ENCODE measurements at regions not wholly inside any gene's neighbourhood (a gene's known extent, or its start where the extent isn't known, plus 50 kb on each side); places are given as distances from the start of the nearest gene placed in this dataset.
"Not testable (repeated sequence)": the region's sequence is repeated elsewhere in the genome, so short reads cannot be mapped to it uniquely, and the experiment has no call there.

DNA sequence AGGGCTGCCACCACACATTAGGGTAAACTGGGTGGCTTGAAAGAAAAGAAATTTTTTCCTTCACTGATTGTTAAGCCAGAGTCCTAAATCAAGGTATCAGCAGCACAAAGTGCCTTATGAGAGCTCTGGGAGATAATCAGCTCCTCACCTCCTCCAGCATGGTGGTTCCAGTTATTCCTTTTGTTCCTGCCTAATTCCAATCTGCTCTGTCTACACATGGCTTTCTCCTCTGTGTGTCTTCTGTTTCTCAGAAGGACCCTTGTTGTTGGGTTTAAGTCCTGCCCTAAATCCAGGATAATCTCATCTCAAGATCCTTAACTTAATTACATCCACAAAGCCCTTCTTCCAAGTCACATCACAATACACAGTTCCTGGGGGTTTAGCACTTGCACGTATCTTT is 1352.0 kb upstream of the CDH9 start:
- Histone ChIP-seq H3K4me2 (no peak overlapping the region), H2AFZ (ENCODE audit: low read depth) (no peak overlapping the region), H3K36me3 (ENCODE audit: insufficient read depth) (no peaks in the 10 kb centered on the region), H3K4me1 (ENCODE audit: low read depth, poor library complexity, severe bottlenecking) (no peaks in the 10 kb centered on the region), H3K4me3 (IDR thresholded peaks at IDR 0.05; ENCODE audit: insufficient read depth, low read depth, low read length) (no peak overlapping the region), H3K27ac (no peak overlapping the region), H3K27me3 (ENCODE audit: insufficient read depth, low read depth) (no peaks in the 10 kb centered on the region), H3K9ac (no peak overlapping the region), H3K79me2 (ENCODE audit: insufficient read depth, low read depth) (no peaks in the 10 kb centered on the region), H4K20me1 (ENCODE audit: insufficient read depth) (no peaks in the 10 kb centered on the region)
- TF ChIP-seq, protein P1, sequence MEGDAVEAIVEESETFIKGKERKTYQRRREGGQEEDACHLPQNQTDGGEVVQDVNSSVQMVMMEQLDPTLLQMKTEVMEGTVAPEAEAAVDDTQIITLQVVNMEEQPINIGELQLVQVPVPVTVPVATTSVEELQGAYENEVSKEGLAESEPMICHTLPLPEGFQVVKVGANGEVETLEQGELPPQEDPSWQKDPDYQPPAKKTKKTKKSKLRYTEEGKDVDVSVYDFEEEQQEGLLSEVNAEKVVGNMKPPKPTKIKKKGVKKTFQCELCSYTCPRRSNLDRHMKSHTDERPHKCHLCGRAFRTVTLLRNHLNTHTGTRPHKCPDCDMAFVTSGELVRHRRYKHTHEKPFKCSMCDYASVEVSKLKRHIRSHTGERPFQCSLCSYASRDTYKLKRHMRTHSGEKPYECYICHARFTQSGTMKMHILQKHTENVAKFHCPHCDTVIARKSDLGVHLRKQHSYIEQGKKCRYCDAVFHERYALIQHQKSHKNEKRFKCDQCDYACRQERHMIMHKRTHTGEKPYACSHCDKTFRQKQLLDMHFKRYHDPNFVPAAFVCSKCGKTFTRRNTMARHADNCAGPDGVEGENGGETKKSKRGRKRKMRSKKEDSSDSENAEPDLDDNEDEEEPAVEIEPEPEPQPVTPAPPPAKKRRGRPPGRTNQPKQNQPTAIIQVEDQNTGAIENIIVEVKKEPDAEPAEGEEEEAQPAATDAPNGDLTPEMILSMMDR (conservative IDR thresholded peaks at IDR 0.05; ENCODE audit: low read depth, low read length): no peak

DNA sequence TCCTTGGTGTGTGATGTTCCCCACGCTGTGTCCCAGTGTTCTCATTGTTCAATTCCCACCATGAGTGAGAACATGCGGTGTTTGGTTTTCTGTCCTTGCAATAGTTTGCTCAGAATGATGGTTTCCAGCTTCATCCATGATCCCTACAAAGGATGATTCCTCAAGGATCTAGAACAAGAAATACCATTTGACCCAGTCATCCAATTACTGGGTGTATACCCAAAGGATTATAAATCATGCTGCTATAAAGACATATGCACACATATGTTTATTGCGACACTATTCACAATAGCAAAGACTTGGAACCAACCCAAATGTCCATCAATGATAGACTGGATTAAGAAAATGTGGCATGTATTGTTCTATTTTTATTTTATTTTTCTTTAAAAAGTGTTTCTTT is 1351.3 kb upstream of the CDH9 start:
- H3K4me2 ChIP-seq; H2AFZ ChIP-seq (ENCODE audit: low read depth); H3K27me3 ChIP-seq (ENCODE audit: insufficient read depth, low read depth); H3K27ac ChIP-seq; H3K4me3 ChIP-seq (IDR thresholded peaks at IDR 0.05; ENCODE audit: insufficient read depth, low read depth, low read length); H3K4me1 ChIP-seq (ENCODE audit: low read depth, poor library complexity, severe bottlenecking); H4K20me1 ChIP-seq (ENCODE audit: insufficient read depth); H3K9ac ChIP-seq; H3K36me3 ChIP-seq (ENCODE audit: insufficient read depth); H3K79me2 ChIP-seq (ENCODE audit: insufficient read depth, low read depth): not testable (repeated sequence)

DNA sequence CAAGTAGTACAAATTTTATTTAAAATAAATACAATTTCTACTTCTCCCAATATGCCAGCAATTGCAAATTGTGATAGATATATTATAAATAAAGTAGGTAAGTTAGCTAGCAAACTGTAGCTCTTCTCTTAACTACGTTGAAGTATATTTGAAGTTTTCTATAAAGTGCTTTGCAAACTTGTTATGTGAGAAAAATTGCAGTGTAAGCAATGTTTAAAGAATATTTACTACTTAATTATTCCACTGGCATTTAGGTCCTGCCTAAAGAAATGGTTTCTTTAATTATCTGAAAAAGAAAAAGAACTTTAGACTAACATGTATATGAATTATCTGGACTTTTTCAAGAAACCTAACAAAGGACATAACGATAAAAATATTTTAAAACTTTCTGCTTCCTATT is 1350.0 kb upstream of the CDH9 start:
- no peak overlapping the region for H3K27ac ChIP-seq
- no peaks in the 10 kb centered on the region for H3K79me2 ChIP-seq (ENCODE audit: insufficient read depth, low read depth)
- no peak overlapping the region for H3K4me3 ChIP-seq (IDR thresholded peaks at IDR 0.05; ENCODE audit: insufficient read depth, low read depth, low read length)
- no peak overlapping the region for H2AFZ ChIP-seq (ENCODE audit: low read depth)
- H3K27me3 ChIP-seq (ENCODE audit: insufficient read depth, low read depth): no peaks in the 10 kb centered on the region
- no peaks in the 10 kb centered on the region for H4K20me1 ChIP-seq (ENCODE audit: insufficient read depth)
- H3K4me2 ChIP-seq: no peak overlapping the region
- TF ChIP-seq, protein P1 (conservative IDR thresholded peaks at IDR 0.05; ENCODE audit: low read depth, low read length): no peak
- H3K36me3 ChIP-seq (ENCODE audit: insufficient read depth): no peaks in the 10 kb centered on the region
- H3K4me1 ChIP-seq (ENCODE audit: low read depth, poor library complexity, severe bottlenecking): no peaks in the 10 kb centered on the region
- H3K9ac ChIP-seq: no peak overlapping the region

DNA sequence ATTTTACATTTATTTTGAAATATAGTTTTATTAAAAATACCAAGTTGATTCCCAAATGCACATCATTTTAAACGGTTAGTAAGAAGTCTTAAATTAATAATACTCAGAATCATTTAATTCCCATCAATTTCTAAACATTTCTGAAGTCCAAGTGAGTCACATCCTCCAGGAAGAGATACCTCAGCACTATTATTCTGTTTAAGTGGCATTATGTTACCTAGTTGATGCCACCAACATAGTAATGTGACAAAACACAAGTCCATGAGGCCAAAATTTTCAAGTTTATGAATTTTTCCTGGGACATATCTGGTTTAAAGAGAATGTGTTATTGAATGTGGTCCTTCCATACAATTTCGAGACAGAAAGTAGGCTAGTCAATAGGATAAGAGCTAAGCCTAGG is 1348.3 kb upstream of the CDH9 start:
- TF ChIP-seq, protein P1 (conservative IDR thresholded peaks at IDR 0.05; ENCODE audit: low read depth, low read length): no peak
- Histone ChIP-seq H3K4me3 (IDR thresholded peaks at IDR 0.05; ENCODE audit: insufficient read depth, low read depth, low read length) (no peak overlapping the region), H3K79me2 (ENCODE audit: insufficient read depth, low read depth) (no peaks in the 10 kb centered on the region), H3K9ac (no peak overlapping the region), H3K27me3 (ENCODE audit: insufficient read depth, low read depth) (no peaks in the 10 kb centered on the region), H2AFZ (ENCODE audit: low read depth) (no peak overlapping the region), H3K4me2 (no peak overlapping the region), H3K27ac (no peak overlapping the region), H4K20me1 (ENCODE audit: insufficient read depth) (no peaks in the 10 kb centered on the region), H3K36me3 (ENCODE audit: insufficient read depth) (no peaks in the 10 kb centered on the region), H3K4me1 (ENCODE audit: low read depth, poor library complexity, severe bottlenecking) (no peaks in the 10 kb centered on the region)

DNA sequence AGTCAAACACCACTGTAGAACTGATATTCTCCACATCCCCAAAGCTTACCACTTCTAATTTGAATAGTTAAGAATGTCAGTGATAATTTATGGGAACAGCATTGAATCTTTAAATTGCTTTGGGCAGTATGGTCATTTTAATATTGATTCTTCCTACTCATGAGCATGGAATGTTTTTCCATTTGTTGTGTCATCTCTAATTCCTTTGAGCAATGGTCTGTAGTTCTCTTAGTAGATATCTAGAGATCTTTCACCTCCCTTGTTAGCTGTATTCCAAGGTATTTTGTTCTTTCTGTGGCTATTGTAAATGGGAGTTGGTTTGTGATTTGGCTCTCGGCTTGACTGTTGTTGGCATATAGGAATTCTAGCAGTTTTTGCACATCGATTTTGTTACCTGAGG is 1341.8 kb upstream of the CDH9 start:
- no peak overlapping the region for H3K4me2 ChIP-seq
- no peaks in the 10 kb centered on the region for H3K27me3 ChIP-seq (ENCODE audit: insufficient read depth, low read depth)
- H2AFZ ChIP-seq (ENCODE audit: low read depth): no peak overlapping the region
- no peak overlapping the region for H3K4me3 ChIP-seq (IDR thresholded peaks at IDR 0.05; ENCODE audit: insufficient read depth, low read depth, low read length)
- no peak overlapping the region for H3K27ac ChIP-seq
- TF ChIP-seq, protein P1 (conservative IDR thresholded peaks at IDR 0.05; ENCODE audit: low read depth, low read length): no peak
- no peaks in the 10 kb centered on the region for H3K4me1 ChIP-seq (ENCODE audit: low read depth, poor library complexity, severe bottlenecking)
- no peaks in the 10 kb centered on the region for H4K20me1 ChIP-seq (ENCODE audit: insufficient read depth)
- H3K9ac ChIP-seq: no peak overlapping the region
- no peaks in the 10 kb centered on the region for H3K36me3 ChIP-seq (ENCODE audit: insufficient read depth)
- no peaks in the 10 kb centered on the region for H3K79me2 ChIP-seq (ENCODE audit: insufficient read depth, low read depth)
